ENCODE measurements at regions not wholly inside any gene's neighbourhood (a gene's known extent, or its start where the extent isn't known, plus 50 kb on each side); places are given as distances from the start of the nearest gene placed in this dataset.
A peak's percentile ranks its signal among the peaks of the same experiment; 100 is the strongest.

- TF ChIP-seq HNF4A (conservative IDR thresholded peaks at IDR 0.05) (no peak), RXRA (IDR thresholded peaks at IDR 0.05) (no peak), CTCF (IDR thresholded peaks at IDR 0.05; ENCODE audit: low read depth, low read length, missing input control) (no peak), GABPA (IDR thresholded peaks at IDR 0.05 in 1 of 2, conservative IDR thresholded peaks at IDR 0.05 in 1 of 2) (no peak), FOXA1 (IDR thresholded peaks at IDR 0.05) (no peak), RAD21 (IDR thresholded peaks at IDR 0.05) (no peak), TAF1 (conservative IDR thresholded peaks at IDR 0.05) (no peak), SP1 (IDR thresholded peaks at IDR 0.05) (no peak), HNF4G (IDR thresholded peaks at IDR 0.05) (no peak), FOXA2 (IDR thresholded peaks at IDR 0.05) (no peak), REST (IDR thresholded peaks at IDR 0.05) (no peak), EGR1 (IDR thresholded peaks at IDR 0.05; ENCODE audit: low read depth in 2 of 2) (no peak), NR2F2 (IDR thresholded peaks at IDR 0.05) (no peak)
- Histone ChIP-seq H3K4me1 (ENCODE audit: control insufficient read depth in 4 of 4, insufficient read depth in 4 of 4, low read length in 3 of 4) (peaks cover 0 to 3% (median 0%) of the 10 kb centered on the region in 4 donors), H3K9me3 (ENCODE audit: control insufficient read depth in 4 of 4, low read length in 3 of 4) (no peaks in the 10 kb centered on the region), H3K27me3 (ENCODE audit: control insufficient read depth in 4 of 4, insufficient read depth in 4 of 4, low read length in 3 of 4) (no peaks in the 10 kb centered on the region), H3K36me3 (ENCODE audit: control insufficient read depth in 4 of 4, insufficient read depth in 3 of 4, low read depth in 1 of 4, low read length in 3 of 4) (no peaks in the 10 kb centered on the region), H3K4me3 (ENCODE audit: low read depth in 1 of 3, low read length in 3 of 3) (no peak overlapping the region), H3K27ac (ENCODE audit: low read depth in 1 of 2, low read length in 2 of 2) (no peak overlapping the region), H3K9ac (ENCODE audit: low read depth in 1 of 2, low read length in 2 of 2) (no peak overlapping the region)
- WGBS, result 85% methylated on average over 5 of the region's 5 CpGs
- no peak for DNase-seq (ENCODE audit: low spot score)
Observed at GRCh38 chr6:40312213-40313015, 274.8 kb downstream of the LRFN2 start.

GRCh38 chr6:40308533-40309306 lies 278.4 kb downstream of the LRFN2 start:
- Histone ChIP-seq H3K27me3 (ENCODE audit: control insufficient read depth in 4 of 4, insufficient read depth in 4 of 4, low read length in 3 of 4) (no peaks in the 10 kb centered on the region), H3K4me1 (ENCODE audit: control insufficient read depth in 4 of 4, insufficient read depth in 4 of 4, low read length in 3 of 4) (peaks cover 0 to 3% (median 0%) of the 10 kb centered on the region in 4 donors), H3K27ac (ENCODE audit: low read depth in 1 of 2, low read length in 2 of 2) (no peak overlapping the region), H3K4me3 (ENCODE audit: low read depth in 1 of 3, low read length in 3 of 3) (no peak overlapping the region), H3K9me3 (ENCODE audit: control insufficient read depth in 4 of 4, low read length in 3 of 4) (peaks cover 0 to 3% (median 0%) of the 10 kb centered on the region in 4 donors), H3K36me3 (ENCODE audit: control insufficient read depth in 4 of 4, insufficient read depth in 3 of 4, low read depth in 1 of 4, low read length in 3 of 4) (no peaks in the 10 kb centered on the region), H3K9ac (ENCODE audit: low read depth in 1 of 2, low read length in 2 of 2) (no peak overlapping the region)
- WGBS, result 8% methylated on average over 12 of the region's 12 CpGs
- no peak for TF ChIP-seq REST (IDR thresholded peaks at IDR 0.05)
- TF ChIP-seq RAD21 (IDR thresholded peaks at IDR 0.05), result peak; percentile 84 to 93
- TF ChIP-seq CTCF (IDR thresholded peaks at IDR 0.05; ENCODE audit: low read depth, low read length, missing input control), result peak; percentile 92
- DNase-seq (ENCODE audit: low spot score), result peak; percentile 75
